CD4-positive, alpha-beta T cell treated with Interleukin-17A for 1 hour (primary cell): ENCODE measurements at regions not wholly inside any gene's neighbourhood (a gene's known extent, or its start where the extent isn't known, plus 50 kb on each side); places are given as distances from the start of the nearest gene placed in this dataset.
"Not testable (repeated sequence)": the region's sequence is repeated elsewhere in the genome, so short reads cannot be mapped to it uniquely, and the experiment has no call there.

Experiments
- DNase-seq: peaks from one replicate; pipeline ENCODE4 v3.0.0-alpha.2; 2020

- DNase-seq = no peak
Measured at GRCh38 chr19:30280018-30280417, 92.2 kb upstream of the ZNF536 start.

- DNase-seq = no peak
Measured at GRCh38 chr19:30281906-30282305, 90.3 kb upstream of the ZNF536 start.

- no peak for DNase-seq
Measured at GRCh38 chr19:30283556-30283955, 88.6 kb upstream of the ZNF536 start.

- DNase-seq = no peak
Measured at GRCh38 chr19:30284209-30284608, 88.0 kb upstream of the ZNF536 start.

GRCh38 chr19:30284885-30285284 lies 87.3 kb upstream of the ZNF536 start:
- no peak for DNase-seq

- no peak for DNase-seq
Measured at GRCh38 chr19:30286378-30286777, 85.8 kb upstream of the ZNF536 start.

- no peak for DNase-seq
Measured at GRCh38 chr19:30287259-30287658, 84.9 kb upstream of the ZNF536 start.

- DNase-seq = no peak
Measured at GRCh38 chr19:30287973-30288372, 84.2 kb upstream of the ZNF536 start.

- no peak for DNase-seq
Measured at GRCh38 chr19:30288911-30289310, 83.3 kb upstream of the ZNF536 start.

- no peak for DNase-seq
Measured at GRCh38 chr19:30289336-30289735, 82.8 kb upstream of the ZNF536 start.

GRCh38 chr19:30290805-30291204 lies 81.4 kb upstream of the ZNF536 start:
- not testable (repeated sequence) for DNase-seq

- DNase-seq = no peak
Measured at GRCh38 chr19:30293051-30293785, 79.0 kb upstream of the ZNF536 start.

- DNase-seq = no peak
Measured at GRCh38 chr19:30297969-30298368, 74.2 kb upstream of the ZNF536 start.

- no peak for DNase-seq
Measured at GRCh38 chr19:30303131-30303654, 69.0 kb upstream of the ZNF536 start.

GRCh38 chr19:30304540-30304939 lies 67.6 kb upstream of the ZNF536 start:
- no peak for DNase-seq

- no peak for DNase-seq
Measured at GRCh38 chr19:30305346-30306060, 66.7 kb upstream of the ZNF536 start.

GRCh38 chr19:30307191-30307974 lies 64.8 kb upstream of the ZNF536 start:
- DNase-seq = no peak

- no peak for DNase-seq
Measured at GRCh38 chr19:30309176-30309575, 63.0 kb upstream of the ZNF536 start.

- no peak for DNase-seq
Measured at GRCh38 chr19:30309905-30310601, 62.1 kb upstream of the ZNF536 start.

GRCh38 chr19:30310602-30311263 lies 61.5 kb upstream of the ZNF536 start:
- no peak for DNase-seq

- DNase-seq = no peak
Measured at GRCh38 chr19:30311911-30312310, 60.3 kb upstream of the ZNF536 start.
